ENCODE measurements at regions not wholly inside any gene's neighbourhood (a gene's known extent, or its start where the extent isn't known, plus 50 kb on each side); places are given as distances from the start of the nearest gene placed in this dataset.

DNA sequence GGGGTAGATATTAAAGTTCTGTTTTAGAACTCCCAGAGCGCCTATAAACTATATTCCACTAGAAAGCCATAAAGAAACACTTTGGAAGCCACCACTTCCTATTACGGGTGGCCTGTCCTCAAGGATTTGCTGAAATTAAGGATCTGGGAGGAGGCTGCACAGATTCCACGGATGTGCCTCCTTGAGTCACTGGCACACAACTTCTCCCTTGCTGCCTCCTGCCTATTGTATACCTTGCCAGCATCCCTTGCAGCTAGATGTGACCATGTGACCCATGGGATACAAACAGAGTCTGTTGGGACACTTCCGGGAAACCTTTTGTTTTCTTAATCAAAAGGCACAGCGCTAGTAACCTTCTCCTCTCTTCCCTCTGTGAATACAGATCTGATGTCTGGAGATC lies 263.0 kb downstream of the C16orf95 start:
- TF ChIP-seq POLR2AphosphoS5 (IDR thresholded peaks at IDR 0.05; ENCODE audit: low read depth, low read length) (no peak), POLR2A (IDR thresholded peaks at IDR 0.05; ENCODE audit: low read depth, low read length) (no peak), TAF1 (IDR thresholded peaks at IDR 0.05; ENCODE audit: borderline replicate concordance, low read depth, low read length) (no peak)

All from GM12892 (cell line).